GM19099 (cell line): ENCODE measurements at regions not wholly inside any gene's neighbourhood (a gene's known extent, or its start where the extent isn't known, plus 50 kb on each side); places are given as distances from the start of the nearest gene placed in this dataset.

Source experiments
- POLR2A ChIP-seq: IDR thresholded peaks from 3 replicates; pipeline ENCODE4 v1.6.1; 2011; ENCODE audit warnings: low read depth; ENCODE audit not compliant: insufficient read length; ENCODE audit errors: extremely low read depth

DNA sequence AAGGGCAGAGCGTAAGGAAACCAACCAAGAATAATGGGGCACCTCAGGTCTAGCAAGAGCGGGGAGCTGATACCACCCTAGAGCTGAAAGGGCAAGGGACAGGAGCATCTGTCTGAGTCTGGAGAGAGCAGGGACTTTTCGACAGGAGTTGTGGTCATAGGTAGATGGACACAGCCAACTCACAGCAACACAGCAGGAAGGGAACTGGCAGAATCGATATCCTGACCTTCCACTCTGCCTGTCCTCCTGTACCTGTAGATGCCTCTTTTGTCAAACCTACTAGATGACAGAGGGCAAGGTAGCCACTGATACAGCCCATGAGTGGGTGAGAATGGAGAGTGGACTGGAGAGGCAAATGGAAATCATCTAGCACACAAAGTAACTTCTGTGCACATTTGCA lies 247.2 kb upstream of the EGLN3 start:
- TF ChIP-seq POLR2A: no peak

DNA sequence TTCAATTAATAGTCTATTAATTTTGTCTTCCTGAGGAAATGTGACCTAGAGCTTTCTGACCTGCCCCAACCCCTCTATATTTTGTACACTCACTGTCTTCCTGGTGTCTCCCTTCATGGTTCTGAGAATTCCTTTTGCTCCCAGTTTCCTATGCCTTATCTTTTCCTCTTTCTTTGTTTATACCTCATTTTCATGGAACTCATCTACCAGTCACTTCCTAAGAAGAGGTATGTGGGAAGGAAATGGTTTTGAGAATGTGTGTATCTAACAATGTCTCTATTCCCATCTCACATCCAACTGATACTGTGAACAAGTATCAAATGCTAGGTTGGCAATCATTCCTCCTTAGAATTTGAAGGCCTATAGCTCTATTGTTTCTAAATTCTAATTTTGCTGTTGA lies 245.1 kb upstream of the EGLN3 start:
- TF ChIP-seq POLR2A: no peak

- TF ChIP-seq POLR2A: no peak
Observed at GRCh38 chr14:34190717-34191116, 239.8 kb upstream of the EGLN3 start.

DNA sequence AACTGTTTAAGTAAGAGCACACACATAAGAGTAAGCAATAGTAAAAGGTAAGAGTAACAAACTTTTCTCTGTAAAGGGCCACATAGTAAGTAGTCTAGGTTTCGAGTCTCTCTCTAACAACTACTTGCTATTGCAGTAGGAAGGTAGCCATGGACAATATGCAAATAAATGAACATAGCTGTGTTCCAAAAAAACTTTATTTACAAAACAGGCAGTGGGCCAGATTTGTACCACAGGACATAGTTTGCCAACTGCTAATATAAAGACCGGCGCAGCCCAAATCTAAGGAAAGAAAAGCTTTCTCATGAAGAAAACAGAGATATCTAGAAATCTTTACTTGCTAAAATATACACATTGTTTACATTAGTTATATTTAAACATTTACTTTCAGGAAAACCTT lies 239.0 kb upstream of the EGLN3 start:
- TF ChIP-seq POLR2A: no peak

DNA sequence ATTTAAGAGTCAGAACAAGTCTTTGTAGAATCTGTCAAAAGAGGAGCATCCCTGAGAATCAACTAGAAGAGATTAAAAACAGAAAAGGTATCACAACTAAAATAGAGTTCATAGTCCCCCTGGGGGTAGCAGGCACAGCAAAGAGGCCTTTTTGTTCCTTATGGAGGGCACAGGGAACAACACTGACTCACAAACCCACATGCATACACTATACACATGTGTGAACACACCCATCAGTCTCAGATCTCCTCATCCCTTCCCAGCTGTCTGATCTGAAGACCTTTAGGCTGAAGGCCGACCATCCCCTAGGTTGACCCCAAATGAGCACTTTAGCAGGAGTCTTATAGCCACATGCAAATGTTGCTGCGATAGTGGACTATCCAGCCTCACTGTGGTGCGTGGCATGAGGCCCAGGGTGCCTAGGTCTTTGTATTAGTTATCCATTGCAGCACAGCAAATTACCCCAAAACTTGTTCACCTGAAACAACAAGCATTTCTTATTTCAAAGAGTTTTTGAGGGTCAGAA lies 236.7 kb upstream of the EGLN3 start:
- no peak for TF ChIP-seq POLR2A

DNA sequence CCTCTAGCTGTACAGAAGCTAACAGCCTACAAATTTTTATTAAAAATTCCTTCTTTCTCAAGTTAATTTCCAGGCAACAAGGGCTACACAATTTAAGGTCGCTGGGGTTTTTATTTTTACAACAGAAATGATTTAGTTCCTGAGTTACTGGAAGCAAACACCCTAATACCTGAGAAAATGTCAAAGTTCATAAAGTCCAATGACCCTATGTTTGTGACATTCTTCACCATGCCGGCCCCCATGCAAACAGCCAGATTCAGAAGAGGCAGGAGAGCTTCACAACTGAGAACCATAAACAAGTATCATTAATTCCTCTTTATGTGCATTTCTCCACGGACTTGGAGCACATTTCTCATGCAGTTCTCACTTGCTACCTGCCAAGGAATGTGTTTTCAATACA lies 236.2 kb upstream of the EGLN3 start:
- no peak for TF ChIP-seq POLR2A

DNA sequence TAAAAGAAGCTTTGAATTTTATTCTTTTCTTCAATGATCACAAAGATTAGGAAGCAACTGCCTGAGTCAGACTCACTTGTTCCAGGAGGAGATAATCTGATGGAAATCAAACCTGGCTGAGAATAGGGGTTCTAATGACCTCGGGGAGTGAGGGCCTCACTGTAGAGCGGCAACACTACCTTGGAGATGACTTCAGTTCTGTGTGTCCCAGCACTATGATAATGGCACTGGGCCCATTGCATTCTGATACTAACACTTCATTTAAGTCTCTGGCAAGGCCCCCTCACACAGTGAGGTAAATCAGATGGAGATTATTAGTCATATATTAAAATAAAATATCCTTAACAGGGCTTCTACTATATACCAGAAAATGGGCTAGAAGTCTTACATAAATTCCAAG lies 233.3 kb upstream of the EGLN3 start:
- no peak for TF ChIP-seq POLR2A

DNA sequence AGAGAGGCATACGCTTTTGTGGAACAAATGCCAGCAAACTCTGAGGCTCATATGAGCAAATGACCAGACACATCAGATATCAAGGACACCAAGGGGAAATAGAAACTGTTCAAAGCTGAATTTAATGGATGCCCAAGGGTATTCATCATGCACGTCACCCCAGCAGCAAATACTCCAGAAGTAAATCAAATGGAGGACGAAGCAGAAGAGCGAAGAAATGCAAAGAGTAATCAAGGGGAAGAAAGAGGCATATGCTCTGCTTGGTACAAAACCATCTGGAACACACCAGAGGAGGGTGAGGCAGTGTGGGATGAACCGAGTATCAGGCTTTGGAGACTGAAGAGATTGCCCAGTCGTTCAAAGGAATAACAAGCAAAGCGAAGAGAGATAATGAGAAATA lies 232.6 kb upstream of the EGLN3 start:
- no peak for TF ChIP-seq POLR2A

GRCh38 chr14:34181338-34181737 lies 230.5 kb upstream of the EGLN3 start:
- TF ChIP-seq POLR2A: no peak

- no peak for TF ChIP-seq POLR2A
Observed at GRCh38 chr14:34180869-34181268, 230.0 kb upstream of the EGLN3 start.

DNA sequence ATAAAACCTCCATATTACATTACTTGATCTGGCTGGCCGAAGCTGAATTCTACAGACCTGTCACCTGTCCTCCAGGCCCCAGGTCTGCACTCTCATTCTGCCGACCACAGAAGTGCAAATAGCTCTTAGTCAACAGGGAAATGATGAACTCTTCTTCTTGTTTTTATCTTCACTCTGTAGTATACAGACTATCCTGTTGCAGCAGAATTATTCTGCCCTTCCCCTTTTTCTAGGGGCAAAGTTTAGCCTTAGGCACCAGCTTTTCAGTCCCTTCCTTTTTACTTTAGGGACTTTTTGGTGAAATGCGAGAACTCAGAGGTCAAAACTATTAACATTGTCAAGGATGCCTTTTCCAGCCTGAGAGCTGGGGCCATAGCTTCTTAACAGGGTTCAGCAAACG lies 229.6 kb upstream of the EGLN3 start:
- TF ChIP-seq POLR2A: no peak

- TF ChIP-seq POLR2A: no peak
Observed at GRCh38 chr14:34179727-34180126, 228.9 kb upstream of the EGLN3 start.

- TF ChIP-seq POLR2A: no peak
Observed at GRCh38 chr14:34177466-34177865, 226.6 kb upstream of the EGLN3 start.

DNA sequence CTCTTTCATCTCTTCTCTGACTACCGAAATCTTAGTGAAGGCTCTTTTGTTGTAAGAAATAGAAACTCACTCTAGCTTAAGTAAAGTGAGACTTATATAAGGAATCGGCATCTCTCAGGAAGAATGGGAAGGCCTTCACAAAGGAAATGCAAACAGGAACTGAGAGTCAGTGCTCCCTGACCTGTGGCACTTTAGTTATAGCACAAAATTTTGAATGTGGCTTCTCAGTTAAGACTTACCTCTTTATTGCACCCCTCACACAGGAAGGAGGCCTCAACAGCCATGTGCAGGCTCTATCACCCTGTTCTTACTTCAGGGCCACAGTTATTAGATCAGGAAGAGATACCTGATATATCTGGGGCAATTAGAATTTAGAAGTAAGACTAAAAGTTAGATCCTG lies 224.7 kb upstream of the EGLN3 start:
- no peak for TF ChIP-seq POLR2A

DNA sequence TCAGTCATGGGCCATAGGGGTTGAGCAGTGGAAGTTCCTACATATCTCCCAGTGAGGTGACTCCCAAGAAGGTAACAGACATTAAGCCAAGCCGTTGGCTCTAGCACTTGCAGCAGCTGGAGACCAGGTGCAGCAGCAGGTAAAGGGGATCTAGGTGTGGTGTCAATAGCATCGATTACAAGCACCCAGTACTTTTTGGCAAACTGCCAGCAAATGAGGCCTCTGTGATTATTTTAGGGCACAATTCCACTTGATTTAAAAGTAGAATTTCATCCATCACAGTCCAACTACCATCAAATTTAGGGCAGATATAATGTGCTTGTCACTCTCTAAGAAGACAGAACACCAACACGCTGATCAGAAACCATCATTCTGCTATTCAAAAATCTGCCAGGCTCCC lies 224.1 kb upstream of the EGLN3 start:
- TF ChIP-seq POLR2A: no peak

DNA sequence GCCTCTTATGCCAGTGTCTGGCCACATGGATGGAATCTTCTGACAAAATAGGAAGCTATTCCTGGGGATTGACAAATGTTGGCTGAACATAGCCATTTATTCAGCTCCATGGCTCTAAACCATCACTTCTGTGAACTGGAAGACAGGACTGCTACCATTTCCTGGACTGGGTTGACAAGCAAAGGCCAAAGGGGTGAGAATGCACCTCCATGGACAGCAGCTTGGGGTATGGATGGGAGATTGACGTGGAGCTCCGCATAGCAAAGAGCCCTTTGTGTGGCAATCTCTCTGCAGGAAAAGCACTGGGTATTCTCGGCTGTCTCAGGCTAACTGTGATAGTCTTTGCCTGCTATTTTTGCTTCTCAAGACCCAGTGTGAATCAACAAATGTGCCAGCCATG lies 223.0 kb upstream of the EGLN3 start:
- TF ChIP-seq POLR2A: no peak

DNA sequence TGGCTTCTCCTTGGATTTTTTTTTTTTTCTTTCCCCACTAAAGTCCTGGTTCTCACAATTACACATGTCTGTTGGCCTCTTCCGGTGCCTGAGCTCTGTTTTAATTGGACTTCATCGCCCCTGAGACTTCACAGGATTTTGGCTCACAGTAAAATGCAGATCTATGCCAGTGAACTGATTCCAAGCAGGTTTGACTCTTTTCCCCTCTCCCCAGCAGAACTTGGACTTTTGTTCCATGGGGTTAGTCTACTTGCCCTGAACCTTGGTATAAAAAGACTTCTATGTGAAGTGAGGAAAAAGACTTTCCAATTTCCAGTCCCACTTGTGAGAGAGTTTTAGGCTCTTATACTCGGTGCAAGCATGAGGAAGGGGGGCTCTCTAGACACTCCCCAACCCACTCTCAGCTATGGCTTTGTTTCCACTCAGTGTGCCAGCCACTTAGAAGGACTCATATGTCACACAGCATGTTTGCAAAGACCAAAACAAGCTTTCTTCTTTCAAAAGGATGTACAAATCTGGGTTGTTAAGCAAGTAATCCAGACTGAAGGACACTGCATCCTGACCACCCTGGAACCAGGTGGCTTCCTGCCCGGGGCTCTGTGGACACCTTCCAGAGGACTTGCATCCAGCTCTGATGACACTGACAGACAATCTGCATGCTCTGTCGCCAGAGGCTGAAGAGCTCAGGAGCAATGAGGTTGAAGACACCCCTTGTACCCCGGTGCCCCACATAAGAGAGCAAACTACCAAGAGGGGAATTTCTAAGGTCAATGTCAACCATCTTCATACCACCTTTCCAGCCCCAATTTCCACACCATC lies 221.9 kb upstream of the EGLN3 start:
- no peak for TF ChIP-seq POLR2A
